Body of pancreas (tissue), 4 donors: ENCODE measurements at regions not wholly inside any gene's neighbourhood (a gene's known extent, or its start where the extent isn't known, plus 50 kb on each side); places are given as distances from the start of the nearest gene placed in this dataset.

Source experiments
- ATAC-seq: fragments of 150-250 bp; one replicate; pipeline ENCODE4 v1.9.1; 2016
- DNase-seq, 4 donors: peaks; one replicate each; pipeline ENCODE4 v3.0.0-alpha.2; 2019
- H3K27ac ChIP-seq, 4 donors: fragments of 200-600 bp; sonication (generic); 1 replicate in 3 of 4; 2 replicates in 1 of 4; pipeline versions ENCODE4 v1.5.1 to v1.6.1; 2016 to 2019; ENCODE audit warnings: mild to moderate bottlenecking in 1 of 4, mixed read lengths in 1 of 4, moderate library complexity in 1 of 4
- H3K27me3 ChIP-seq, 2 donors: fragments of 200-600 bp; sonication (generic); one replicate each; pipeline ENCODE4 v1.6.0; 2016; ENCODE audit warnings: mild to moderate bottlenecking in 1 of 2
- H3K36me3 ChIP-seq, 2 donors: fragments of 200-600 bp; sonication (generic); replicated peaks in 1 of 2; 2 replicates each; pipeline ENCODE4 v1.5.1; 2016; ENCODE audit warnings: low read depth in 2 of 2; ENCODE audit not compliant: insufficient read depth in 1 of 2
- H3K4me1 ChIP-seq: fragments of 200-600 bp; sonication (generic); one replicate; pipeline ENCODE4 v1.6.0; 2016
- H3K4me3 ChIP-seq, 2 donors: fragments of 200-600 bp; sonication (generic); 1 replicate in 1 of 2; 2 replicates in 1 of 2; pipeline ENCODE4 v1.5.1; 2016 to 2019
- H3K9me3 ChIP-seq, 3 donors: fragments of 200-600 bp; sonication (generic); 1 replicate in 2 of 3; 2 replicates in 1 of 3; pipeline ENCODE4 v1.5.1; 2016
- CTCF ChIP-seq, 7 experiments: fragments of 450-650 bp in 4 of 7; fragments of 200-600 bp in 3 of 7; sonication (generic) in 3 of 7; IDR thresholded peaks; one replicate each; pipeline ENCODE4 v1.5.1; 2016 to 2019; ENCODE audit warnings: antibody characterized with exemption in 7 of 7
- POLR2A ChIP-seq, 3 donors: fragments of 450-650 bp; IDR thresholded peaks; one replicate each; pipeline ENCODE4 v1.6.1; 2016; ENCODE audit warnings: antibody characterized with exemption in 3 of 3, mild to moderate bottlenecking in 2 of 3
- WGBS, 2 donors: methylation state at CpG; one replicate each; pipeline ENCODE4 v1.1.5; 2017; 5-methylcytosine and 5-hydroxymethylcytosine counted together
- intact Hi-C: fragments of 100-400 bp; cut with DNase I; formaldehyde crosslinking; loops from one replicate; pipeline ENCODE4 v1.15.1; 2023

- Histone ChIP-seq H3K4me3 (no peak overlapping the region), H3K9me3 (no peaks in the 10 kb centered on the region), H3K4me1 (no peaks in the 10 kb centered on the region), H3K36me3 (no peaks in the 10 kb centered on the region), H3K27me3 (no peaks in the 10 kb centered on the region), H3K27ac (no peak overlapping the region)
- 87 to 92% methylated on average over 5 of the region's 5 CpGs for WGBS, 2 donors
- ATAC-seq (no peak), DNase-seq (no peak)
- intact Hi-C loops: no loop called here
- TF ChIP-seq POLR2A (IDR thresholded peaks at IDR 0.05): no peak
- TF ChIP-seq CTCF (IDR thresholded peaks at IDR 0.05): no peak
Observed at GRCh38 chr2:100703213-100703612, 116.7 kb upstream of the NPAS2 start.

- no peak overlapping the region for H3K4me3 ChIP-seq
- H3K36me3 ChIP-seq: no peaks in the 10 kb centered on the region
- WGBS, 2 donors: 91 to 94% methylated on average over 3 of the region's 3 CpGs
- ATAC-seq (no peak), DNase-seq (no peak)
- H3K27ac ChIP-seq: no peak overlapping the region
- no peaks in the 10 kb centered on the region for H3K9me3 ChIP-seq
- no peaks in the 10 kb centered on the region for H3K4me1 ChIP-seq
- intact Hi-C loops: no loop called here
- H3K27me3 ChIP-seq: no peaks in the 10 kb centered on the region
- TF ChIP-seq CTCF (IDR thresholded peaks at IDR 0.05): no peak
- no peak for TF ChIP-seq POLR2A (IDR thresholded peaks at IDR 0.05)
Observed at GRCh38 chr2:100703739-100704138, 116.2 kb upstream of the NPAS2 start.

GRCh38 chr2:100704156-100704555 is 115.8 kb upstream of the NPAS2 start:
- DNase-seq: no peak
- Histone ChIP-seq H3K27ac (no peak overlapping the region), H3K36me3 (no peaks in the 10 kb centered on the region), H3K4me1 (no peaks in the 10 kb centered on the region), H3K27me3 (no peaks in the 10 kb centered on the region), H3K4me3 (no peak overlapping the region), H3K9me3 (no peaks in the 10 kb centered on the region)
- ATAC-seq: no peak
- WGBS, 2 donors: 88 to 92% methylated on average over 7 of the region's 7 CpGs
- intact Hi-C loops: no loop called here
- no peak for TF ChIP-seq POLR2A (IDR thresholded peaks at IDR 0.05)
- no peak for TF ChIP-seq CTCF (IDR thresholded peaks at IDR 0.05)

- ATAC-seq (no peak), DNase-seq (no peak)
- Histone ChIP-seq H3K36me3 (no peaks in the 10 kb centered on the region), H3K9me3 (no peaks in the 10 kb centered on the region), H3K4me1 (no peaks in the 10 kb centered on the region), H3K4me3 (no peak overlapping the region), H3K27me3 (no peaks in the 10 kb centered on the region), H3K27ac (no peak overlapping the region)
- TF ChIP-seq CTCF (IDR thresholded peaks at IDR 0.05): no peak
- no peak for TF ChIP-seq POLR2A (IDR thresholded peaks at IDR 0.05)
- WGBS, 2 donors: 83 to 85% methylated on average over 8 of the region's 8 CpGs
- intact Hi-C loops: no loop called here
Observed at GRCh38 chr2:100704711-100705110, 115.2 kb upstream of the NPAS2 start.

- 75 to 90% methylated on average over 21 of the region's 21 CpGs for WGBS, 2 donors
- TF ChIP-seq CTCF (IDR thresholded peaks at IDR 0.05) (no peak), POLR2A (IDR thresholded peaks at IDR 0.05) (no peak)
- Histone ChIP-seq H3K4me3 (no peak overlapping the region), H3K4me1 (no peaks in the 10 kb centered on the region), H3K27me3 (no peaks in the 10 kb centered on the region), H3K27ac (no peak overlapping the region), H3K9me3 (no peaks in the 10 kb centered on the region), H3K36me3 (no peaks in the 10 kb centered on the region)
- ATAC-seq: no peak
- DNase-seq: no peak
- intact Hi-C loops: no loop called here
Observed at GRCh38 chr2:100707016-100707947, 112.7 kb upstream of the NPAS2 start.
